Medulla oblongata (tissue), 1 donor: ENCODE measurements at regions not wholly inside any gene's neighbourhood (a gene's known extent, or its start where the extent isn't known, plus 50 kb on each side); places are given as distances from the start of the nearest gene placed in this dataset.
"Not testable (repeated sequence)": the region's sequence is repeated elsewhere in the genome, so short reads cannot be mapped to it uniquely, and the experiment has no call there.

Experiments
- DNase-seq: peaks from one replicate; pipeline ENCODE4 v3.0.0-alpha.2; 2015; ENCODE audit errors: extremely low spot score

- no peak for DNase-seq
Measured at GRCh38 chr1:245031041-245031440, 123.7 kb upstream of the KIF26B start.

DNA sequence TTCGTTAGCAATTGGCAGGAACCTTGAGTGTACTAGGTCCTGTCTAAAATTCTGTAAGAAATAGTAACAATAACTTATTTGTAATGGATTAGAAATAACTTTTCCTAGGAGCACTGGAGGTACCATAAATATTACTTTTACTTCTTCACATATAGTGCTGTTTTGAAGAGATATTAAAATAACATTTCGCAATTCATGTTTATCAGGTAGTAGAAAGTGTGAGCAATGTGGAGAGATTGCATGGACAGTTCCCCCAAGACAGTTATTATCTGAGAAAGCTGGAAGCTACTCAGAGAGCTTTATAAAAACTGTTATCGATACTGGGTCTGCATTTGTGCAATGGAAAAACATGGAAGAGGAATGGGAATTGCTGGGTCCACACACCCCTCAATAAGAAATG, 128.5 kb upstream of the KIF26B start:
- no peak for DNase-seq

DNA sequence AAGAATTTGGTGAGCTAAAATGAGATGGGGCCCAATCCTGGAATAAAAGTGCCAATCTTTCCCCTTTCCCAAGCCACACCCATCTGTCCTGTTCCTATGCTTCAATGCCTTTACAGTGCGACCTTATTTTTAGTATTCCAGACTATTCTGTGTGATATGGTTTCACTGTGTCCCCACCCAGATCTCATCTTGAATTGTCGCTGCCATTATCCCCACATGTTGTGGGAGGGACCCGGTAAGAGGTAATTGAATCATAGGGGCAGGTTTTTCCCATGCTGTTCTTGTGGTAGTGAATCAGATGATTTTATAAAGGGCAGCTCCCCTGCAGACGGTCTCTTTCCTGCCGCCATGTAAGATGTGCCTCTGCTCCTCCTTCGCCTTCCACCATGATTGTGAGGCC, 129.3 kb upstream of the KIF26B start:
- no peak for DNase-seq

DNA sequence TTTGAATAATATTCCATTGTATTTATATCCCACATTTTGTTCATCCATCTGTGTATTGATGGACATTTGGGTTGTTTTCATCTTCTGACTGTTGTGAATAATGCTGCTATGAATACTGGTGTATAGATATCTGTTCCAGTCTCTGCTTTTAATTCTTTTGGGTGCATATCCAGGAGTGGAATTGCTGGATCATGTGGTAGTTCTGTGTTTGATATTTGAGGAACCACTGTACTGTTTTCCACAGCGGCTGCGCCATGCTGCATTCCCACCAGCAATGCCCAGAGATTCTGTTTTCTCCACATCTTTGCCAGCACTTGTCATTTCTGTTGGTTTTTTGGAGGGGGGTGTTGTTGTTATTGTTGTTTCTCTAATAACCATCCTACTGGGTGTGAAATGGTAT, 131.6 kb upstream of the KIF26B start:
- no peak for DNase-seq

DNA sequence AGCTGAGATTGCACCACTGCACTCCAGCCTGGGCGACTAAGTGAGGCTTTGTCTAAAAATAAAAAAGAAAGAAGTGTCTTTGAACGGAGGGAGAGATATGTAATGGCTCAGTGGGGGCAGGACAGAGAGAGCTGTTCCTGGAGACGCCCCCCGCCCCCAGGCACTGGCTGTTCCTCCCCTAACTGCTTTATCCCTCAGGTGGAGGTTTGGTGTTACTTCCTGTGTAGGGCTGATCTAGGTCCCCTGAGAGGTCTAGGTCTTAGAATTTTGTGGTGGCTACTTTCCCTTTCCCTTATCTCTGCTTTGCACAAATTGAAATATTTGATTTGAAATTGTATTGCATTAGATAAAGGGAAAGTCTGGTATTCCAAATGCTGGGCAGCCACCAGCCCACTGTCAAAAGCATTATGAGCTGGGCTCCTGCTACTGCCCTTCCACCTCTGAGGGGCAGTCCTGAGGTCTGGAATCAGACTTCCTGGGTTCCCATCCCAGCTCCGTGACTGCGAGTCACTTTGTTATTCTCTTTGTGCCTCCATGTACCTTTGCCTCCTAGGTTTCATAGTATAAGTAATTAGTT, 134.8 kb upstream of the KIF26B start:
- DNase-seq: no peak

GRCh38 chr1:245016700-245017099, 138.1 kb upstream of the KIF26B start:
- no peak for DNase-seq

DNA sequence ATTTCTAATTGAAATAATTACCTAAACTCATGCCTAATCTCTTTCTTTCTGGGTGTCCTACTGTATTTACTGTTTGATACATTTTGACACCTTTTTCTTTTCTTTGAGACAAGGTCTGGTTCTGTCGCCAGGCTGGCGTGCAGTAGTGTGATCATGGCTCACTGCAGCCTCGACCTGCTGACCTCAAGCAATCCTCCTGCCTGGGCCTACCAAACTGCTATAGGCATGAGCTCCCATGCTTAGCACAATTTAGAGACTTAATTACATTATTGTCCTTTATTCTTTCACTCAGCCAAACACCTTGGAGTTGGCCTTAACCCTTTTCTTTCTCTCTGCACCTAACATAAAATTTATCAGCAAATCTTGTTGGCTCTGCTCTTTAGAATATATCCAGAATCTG, 139.8 kb upstream of the KIF26B start:
- no peak for DNase-seq

DNA sequence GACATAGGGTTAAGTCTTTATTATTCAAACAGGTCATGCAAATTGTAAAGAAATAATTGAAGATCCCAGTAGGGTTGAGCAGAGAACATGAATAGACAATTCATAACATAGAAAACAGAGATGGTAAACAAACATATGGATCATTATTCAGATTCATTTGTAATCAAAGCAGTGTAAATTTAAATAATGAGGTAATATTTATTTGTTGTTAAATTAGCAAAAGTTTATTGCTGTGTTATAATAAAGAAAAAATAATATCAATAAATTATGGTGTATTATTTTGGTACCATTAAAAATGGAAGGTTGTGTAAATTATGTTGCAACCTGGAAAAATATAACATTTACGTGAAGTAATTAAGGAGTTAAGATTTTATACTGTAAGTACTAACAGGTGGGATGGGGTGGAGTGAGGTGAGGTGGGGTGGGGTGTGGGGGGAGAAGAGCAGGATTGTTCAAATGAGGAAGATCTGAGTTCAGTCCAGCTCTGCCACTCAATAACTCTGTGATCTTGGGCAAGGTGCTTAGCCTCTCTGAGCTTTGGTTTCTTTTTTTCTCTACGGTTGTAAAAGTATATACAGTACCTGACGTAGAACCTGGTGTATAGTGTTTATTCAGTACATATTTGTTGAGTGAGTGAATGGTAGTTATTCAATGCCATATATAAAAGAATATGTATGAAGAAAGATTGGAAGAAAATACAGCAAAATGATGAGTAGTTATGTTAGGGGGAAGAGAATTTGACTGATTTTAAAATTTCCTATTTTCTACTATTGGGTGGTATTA, 140.3 kb upstream of the KIF26B start:
- no peak for DNase-seq

DNA sequence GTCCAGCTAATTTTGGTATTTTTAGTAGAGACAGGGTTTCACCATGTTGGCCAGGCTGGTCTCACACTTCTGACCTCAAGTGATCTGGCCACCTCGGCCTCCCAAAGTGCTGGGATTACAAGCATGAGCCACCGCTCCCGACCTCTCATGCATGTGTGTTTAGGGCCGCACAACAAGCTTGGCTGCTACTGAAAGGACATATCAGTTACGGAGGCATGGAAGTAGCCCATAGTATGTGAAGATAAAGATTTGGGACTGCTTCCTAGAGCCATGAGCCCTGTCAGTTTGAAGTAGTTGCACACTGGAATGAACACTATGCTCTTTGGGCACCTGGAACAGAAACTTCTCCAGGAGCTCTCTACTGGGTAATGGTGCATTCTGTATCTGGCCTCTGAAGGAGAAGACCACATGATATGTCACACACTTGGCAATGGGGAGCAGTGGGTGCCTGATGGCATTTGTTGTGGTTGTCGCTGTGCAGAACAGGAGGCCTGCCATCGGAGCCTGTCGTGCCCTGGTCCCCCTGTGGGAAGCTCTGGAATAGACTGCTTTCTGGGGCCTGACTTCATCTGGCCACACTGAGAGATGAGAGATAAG, 144.7 kb upstream of the KIF26B start:
- no peak for DNase-seq

- DNase-seq: no peak
Measured at GRCh38 chr1:245008761-245009160, 144.4 kb upstream of the HNRNPU start.

- no peak for DNase-seq
Measured at GRCh38 chr1:245007852-245008251, 143.5 kb upstream of the HNRNPU start.

DNA sequence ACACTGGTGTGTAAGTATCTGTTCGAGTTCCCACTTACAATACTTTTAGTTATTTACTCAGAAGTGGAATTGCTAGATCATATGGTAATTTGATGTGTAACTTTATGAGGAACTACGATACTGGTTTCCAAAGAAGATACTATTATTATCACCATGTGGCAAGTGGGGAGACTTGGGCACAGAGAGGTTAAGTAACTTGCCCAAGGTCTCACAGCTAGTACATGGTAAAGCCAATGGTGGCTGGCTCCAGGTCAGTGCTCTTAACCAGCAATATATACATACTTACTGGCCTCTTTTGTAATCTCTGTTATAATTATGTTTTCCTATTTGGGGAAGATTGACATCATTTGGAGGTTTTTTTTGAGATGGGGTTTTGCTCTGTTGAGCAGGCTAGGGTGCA, 138.9 kb upstream of the HNRNPU start:
- DNase-seq: no peak

DNA sequence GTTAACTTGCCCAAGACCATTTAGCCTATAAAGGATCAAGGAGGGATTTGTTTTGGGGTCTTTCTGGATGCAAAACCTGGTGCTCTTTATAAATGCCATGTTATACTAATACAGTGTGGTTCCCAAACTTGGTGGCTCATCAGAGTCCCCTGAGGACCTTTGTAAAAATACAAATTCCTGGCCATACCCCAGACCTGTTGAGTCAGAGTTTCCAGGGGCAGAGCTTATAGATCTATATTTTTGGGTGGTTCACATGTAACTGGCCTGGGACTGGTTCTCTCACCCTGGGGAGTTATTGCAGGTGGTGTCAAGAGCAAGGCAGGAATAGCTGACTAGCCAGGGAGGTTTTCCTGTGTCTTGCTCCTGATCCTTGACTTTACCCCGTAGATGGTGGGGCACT, 136.9 kb upstream of the HNRNPU start:
- DNase-seq: no peak

DNA sequence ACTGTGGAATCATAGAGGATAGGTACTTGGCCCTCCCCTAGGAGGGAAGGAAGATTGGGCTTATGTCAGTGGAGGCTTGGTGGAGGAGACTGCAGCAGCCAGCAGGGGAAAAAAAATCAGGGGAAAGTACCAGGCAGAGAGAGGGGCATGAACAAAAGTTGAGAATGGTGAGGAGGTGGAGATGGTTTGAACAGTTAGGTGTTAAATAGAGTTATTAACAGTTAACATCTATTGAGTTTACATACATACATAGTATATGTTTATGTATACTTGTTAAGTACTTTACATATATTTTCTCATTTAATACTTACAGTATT, 136.5 kb upstream of the HNRNPU start:
- no peak for DNase-seq

GRCh38 chr1:244999644-245000043, 135.3 kb upstream of the HNRNPU start:
- not testable (repeated sequence) for DNase-seq

DNA sequence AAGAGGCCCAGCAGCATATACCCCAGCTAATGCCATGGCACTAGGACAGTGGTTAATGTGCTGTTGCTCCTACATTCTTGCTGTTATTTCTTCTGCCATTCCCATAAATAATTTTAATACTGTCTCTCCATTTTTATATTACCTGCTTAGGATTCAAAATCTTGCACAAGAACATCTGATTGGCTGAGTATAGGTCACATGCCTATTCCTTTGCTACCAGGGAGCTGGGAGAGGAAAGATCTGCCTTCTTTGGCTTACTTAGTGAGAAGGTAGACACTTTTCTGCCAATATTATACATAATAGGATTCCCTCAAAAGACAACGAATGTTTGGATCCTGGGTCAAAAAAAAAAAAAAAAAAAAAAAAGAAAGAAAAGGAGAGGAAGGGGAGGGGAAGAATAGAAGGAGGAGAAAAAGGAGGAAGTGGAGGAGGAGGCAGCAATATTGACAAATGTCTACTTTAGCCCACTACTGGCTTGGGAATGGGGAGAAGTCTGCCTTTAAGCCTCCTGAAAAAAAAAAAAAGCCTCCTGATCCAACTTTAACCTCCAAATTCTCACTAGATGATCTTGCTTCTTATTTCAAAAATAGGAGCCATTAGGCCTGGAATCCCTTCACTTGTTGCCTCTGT, 134.5 kb upstream of the HNRNPU start:
- DNase-seq: no peak

DNA sequence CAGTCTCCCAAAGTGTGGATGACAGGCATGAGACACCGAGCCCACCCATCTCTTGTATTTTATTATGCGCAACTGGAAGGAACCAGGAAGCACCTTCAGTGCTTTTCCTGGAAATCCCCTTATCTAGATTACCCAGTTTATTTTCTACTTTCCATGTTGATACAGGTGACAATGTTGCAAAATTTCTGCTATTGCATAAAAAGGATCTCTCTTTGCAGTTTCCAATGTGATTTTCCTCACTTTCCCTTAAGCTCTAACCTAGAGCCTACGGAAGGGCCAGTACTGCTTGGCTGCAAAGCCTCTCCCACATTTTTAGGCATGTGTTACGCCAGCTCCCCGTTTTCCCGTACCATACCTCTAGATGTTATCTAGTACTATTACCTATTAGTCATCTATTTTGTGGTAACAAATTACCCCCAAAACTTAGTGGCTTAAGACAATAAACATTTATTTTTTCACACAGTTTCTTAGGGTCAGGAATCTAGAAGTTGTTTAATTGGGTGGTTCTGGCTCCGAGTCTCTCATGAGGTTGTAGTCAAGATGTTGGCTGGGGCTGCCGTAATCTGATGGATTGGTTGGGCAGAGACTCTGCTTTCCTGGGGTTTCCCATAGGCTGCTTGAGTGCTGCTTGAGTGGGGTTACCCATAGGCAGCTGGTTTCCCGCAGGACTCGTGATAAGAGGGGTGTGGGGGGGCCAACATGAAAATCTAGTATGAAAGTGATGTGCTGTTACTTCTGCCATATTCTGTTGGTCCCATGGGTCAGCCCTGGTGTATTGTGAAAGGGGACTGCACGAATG, 131.5 kb upstream of the HNRNPU start:
- no peak for DNase-seq

DNA sequence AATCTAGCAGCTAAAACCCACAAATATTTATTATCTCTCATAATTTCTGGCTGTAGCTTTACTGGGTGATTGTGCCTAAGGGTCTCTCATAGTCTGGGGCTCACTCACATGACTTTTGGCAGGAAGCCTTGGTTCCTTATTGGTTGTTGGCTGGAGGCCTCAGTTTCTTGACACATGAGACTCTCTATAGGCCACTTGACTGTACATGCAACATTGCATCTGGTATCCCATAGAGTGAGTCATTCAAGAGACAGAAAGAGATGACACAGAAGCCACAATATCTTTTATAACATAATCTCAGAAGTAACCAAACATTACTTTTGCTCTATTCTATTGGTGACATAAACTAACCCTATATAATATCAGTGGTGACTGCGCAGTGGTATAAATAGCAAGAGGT, 128.5 kb upstream of the HNRNPU start:
- DNase-seq: no peak

GRCh38 chr1:244989813-244990212, 125.5 kb upstream of the HNRNPU start:
- DNase-seq: no peak

GRCh38 chr1:244988521-244988920, 124.2 kb upstream of the HNRNPU start:
- DNase-seq: no peak

DNA sequence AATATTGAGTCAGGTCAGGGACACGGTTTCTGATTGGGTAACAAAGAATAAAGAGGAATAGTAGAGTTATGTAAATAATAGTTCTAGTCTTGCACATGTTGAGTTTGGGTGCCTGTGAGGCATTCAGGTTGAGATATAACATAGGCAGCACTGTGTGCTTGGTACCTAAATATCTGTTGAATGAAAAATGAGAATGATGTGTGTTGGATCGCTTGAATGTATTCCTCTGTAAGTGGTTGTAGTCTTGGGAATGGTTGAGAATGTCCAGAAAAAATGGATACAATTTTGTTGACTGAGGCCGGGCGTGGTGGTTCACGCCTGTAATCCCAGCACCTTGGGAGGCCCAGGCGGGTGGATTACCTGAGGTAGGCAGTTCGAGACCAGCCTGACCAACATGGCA, 116.3 kb upstream of the HNRNPU start:
- no peak for DNase-seq

DNA sequence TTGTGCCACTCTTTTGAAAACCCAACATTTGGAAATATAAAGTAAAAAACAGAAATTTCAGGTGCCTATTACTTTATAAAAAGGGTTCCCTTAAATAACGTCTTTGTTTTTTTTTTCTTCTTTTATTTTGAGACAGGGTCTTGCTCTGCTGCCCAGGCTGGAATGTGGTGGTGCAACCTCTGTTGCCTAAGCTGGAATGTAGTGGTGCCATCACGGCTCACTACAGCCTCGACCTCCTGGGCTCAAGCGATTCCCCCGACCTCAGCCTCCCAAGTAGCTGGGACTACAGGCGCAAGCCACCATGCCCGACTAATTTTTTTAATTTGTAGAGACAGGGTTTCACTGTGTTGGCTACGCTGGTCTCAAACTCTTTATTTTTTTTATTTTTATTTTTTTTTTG, 110.2 kb upstream of the HNRNPU start:
- DNase-seq: no peak
